HG03575 (cell line): ENCODE measurements at regions not wholly inside any gene's neighbourhood (a gene's known extent, or its start where the extent isn't known, plus 50 kb on each side); places are given as distances from the start of the nearest gene placed in this dataset.

ENCODE experiments used
- ATAC-seq: cut with Tn5 transposase; IDR thresholded peaks from one replicate; pipeline ENCODE4 v1.9.1; 2021; ENCODE audit not compliant: unreplicated experiment, insufficient number of reproducible peaks, low FRiP score; ENCODE audit errors: extremely low read depth

- ATAC-seq, result no peak
Measured at GRCh38 chr13:106768991-106769390, 201.1 kb upstream of the ARGLU1 start.

GRCh38 chr13:106762708-106763107 is 194.8 kb upstream of the ARGLU1 start:
- no peak for ATAC-seq

- no peak for ATAC-seq
Measured at GRCh38 chr13:106756446-106756845, 188.5 kb upstream of the ARGLU1 start.

- no peak for ATAC-seq
Measured at GRCh38 chr13:106755542-106755941, 187.6 kb upstream of the ARGLU1 start.

GRCh38 chr13:106753251-106753650 is 185.3 kb upstream of the ARGLU1 start:
- no peak for ATAC-seq

- no peak for ATAC-seq
Measured at GRCh38 chr13:106752584-106753170, 184.7 kb upstream of the ARGLU1 start.

GRCh38 chr13:106748785-106749184 is 180.8 kb upstream of the ARGLU1 start:
- no peak for ATAC-seq

GRCh38 chr13:106744516-106744915 is 176.6 kb upstream of the ARGLU1 start:
- ATAC-seq, result no peak

GRCh38 chr13:106738186-106738678 is 170.3 kb upstream of the ARGLU1 start:
- ATAC-seq, result no peak

- no peak for ATAC-seq
Measured at GRCh38 chr13:106736941-106737340, 169.0 kb upstream of the ARGLU1 start.

- ATAC-seq, result no peak
Measured at GRCh38 chr13:106734198-106734597, 166.3 kb upstream of the ARGLU1 start.

- no peak for ATAC-seq
Measured at GRCh38 chr13:106723036-106723435, 155.1 kb upstream of the ARGLU1 start.

- no peak for ATAC-seq
Measured at GRCh38 chr13:106722620-106723019, 154.7 kb upstream of the ARGLU1 start.

GRCh38 chr13:106721599-106721998 is 153.7 kb upstream of the ARGLU1 start:
- no peak for ATAC-seq

GRCh38 chr13:106714271-106714982 is 146.5 kb upstream of the ARGLU1 start:
- no peak for ATAC-seq

- ATAC-seq, result no peak
Measured at GRCh38 chr13:106712381-106712780, 144.4 kb upstream of the ARGLU1 start.

GRCh38 chr13:106710266-106710665 is 142.3 kb upstream of the ARGLU1 start:
- ATAC-seq, result no peak

- ATAC-seq, result no peak
Measured at GRCh38 chr13:106709522-106709921, 141.6 kb upstream of the ARGLU1 start.

- no peak for ATAC-seq
Measured at GRCh38 chr13:106702505-106702904, 134.6 kb upstream of the ARGLU1 start.

- ATAC-seq, result no peak
Measured at GRCh38 chr13:106701771-106702341, 133.9 kb upstream of the ARGLU1 start.
